Activated CD8-positive, alpha-beta memory T cell treated with anti-CD3 and anti-CD28 coated beads, Interleukin-2, amount 10 ng/mL, durations not matched to agents 7 days and 5 days (primary cell): ENCODE measurements at regions not wholly inside any gene's neighbourhood (a gene's known extent, or its start where the extent isn't known, plus 50 kb on each side); places are given as distances from the start of the nearest gene placed in this dataset.

Experiments
- ATAC-seq: fragments of 150-1000 bp; cut with Tn5 transposase; one replicate; pipeline ENCODE4 v1.10.0; 2021; ENCODE audit warnings: moderate library complexity
- CTCF ChIA-PET: fragments of 350-600 bp; sonication (Branson Sonifier 250); formaldehyde crosslinking; loops from one replicate; lab custom pipeline; 2021; ENCODE audit warnings: antibody characterized with exemption; lab: Charles Lee
- DNase-seq: peaks from one replicate; pipeline ENCODE4 v3.0.0-alpha.2; 2020
- H3K27ac Mint-ChIP-seq: one replicate; pipeline ENCODE4 v1.8.0; 2021; ENCODE audit warnings: mild to moderate bottlenecking, mixed read lengths
- H3K27me3 Mint-ChIP-seq: one replicate; pipeline ENCODE4 v1.8.0; 2021; ENCODE audit warnings: mixed read lengths
- H3K36me3 Mint-ChIP-seq: one replicate; pipeline ENCODE4 v1.8.0; 2021; ENCODE audit warnings: mild to moderate bottlenecking, mixed read lengths
- H3K4me1 Mint-ChIP-seq: one replicate; pipeline ENCODE4 v1.8.0; 2021; ENCODE audit warnings: mixed read lengths
- H3K4me3 Mint-ChIP-seq: one replicate; pipeline ENCODE4 v1.8.0; 2021; ENCODE audit warnings: mild to moderate bottlenecking, moderate library complexity, mixed read lengths
- H3K9me3 Mint-ChIP-seq: one replicate; pipeline ENCODE4 v1.8.0; 2022; ENCODE audit warnings: low read depth, mixed read lengths

DNA sequence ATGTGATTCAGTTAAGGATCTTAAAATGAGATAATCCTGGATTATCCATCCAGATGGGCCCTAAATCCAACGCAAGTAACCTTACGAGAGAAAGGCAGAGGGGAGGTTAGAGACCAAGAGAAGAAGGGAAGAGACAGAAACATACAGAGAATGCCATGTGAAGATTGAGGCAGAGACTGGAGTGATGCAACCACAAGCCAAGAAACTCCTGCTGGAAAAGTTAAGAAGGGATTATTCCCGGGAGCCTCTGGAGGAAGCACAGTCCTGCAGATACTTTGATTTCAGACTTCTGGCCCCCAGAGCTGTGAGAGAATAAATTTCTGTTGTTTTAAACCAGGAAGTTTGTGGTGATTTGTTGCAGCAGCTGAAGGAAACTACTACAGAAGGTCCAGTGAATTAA lies 992.7 kb downstream of the BCL11A start:
- Mint-ChIP-seq H3K36me3 (no peaks in the 10 kb centered on the region), H3K4me1 (no peaks in the 10 kb centered on the region), H3K4me3 (no peak overlapping the region), H3K27me3 (no peaks in the 10 kb centered on the region), H3K27ac (no peak overlapping the region), H3K9me3 (no peaks in the 10 kb centered on the region)
- DNase-seq: no peak
- CTCF ChIA-PET: no interaction called here
- ATAC-seq: no peak

DNA sequence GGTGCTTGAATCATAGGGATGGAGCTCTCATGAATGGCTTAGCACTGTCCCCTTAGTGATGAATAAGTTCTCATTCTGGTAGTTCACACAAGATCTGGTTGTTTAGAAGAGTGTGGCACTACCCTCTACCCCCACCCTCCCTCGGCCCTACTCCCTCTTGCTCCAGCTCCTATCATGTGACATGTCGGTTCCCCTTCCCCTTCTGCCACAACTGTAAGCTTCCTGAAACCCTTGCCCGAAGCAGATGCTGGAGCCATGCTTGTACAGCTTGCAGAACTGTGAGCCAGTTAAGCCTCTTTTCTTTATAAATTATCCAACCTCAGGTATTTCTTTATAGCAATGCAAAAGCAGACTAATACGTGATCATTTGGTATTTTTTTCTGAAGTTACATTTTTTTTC lies 1012.6 kb downstream of the BCL11A start:
- CTCF ChIA-PET: no interaction called here
- H3K27me3 Mint-ChIP-seq: no peaks in the 10 kb centered on the region
- no peak overlapping the region for H3K4me3 Mint-ChIP-seq
- peaks cover 4% of the 10 kb centered on the region for H3K9me3 Mint-ChIP-seq
- ATAC-seq (no peak), DNase-seq (no peak)
- H3K36me3 Mint-ChIP-seq: no peaks in the 10 kb centered on the region
- H3K4me1 Mint-ChIP-seq: no peaks in the 10 kb centered on the region
- no peak overlapping the region for H3K27ac Mint-ChIP-seq

- DNase-seq (no peak), ATAC-seq (no peak)
- no peak overlapping the region for H3K27ac Mint-ChIP-seq
- H3K36me3 Mint-ChIP-seq: no peaks in the 10 kb centered on the region
- no peaks in the 10 kb centered on the region for H3K9me3 Mint-ChIP-seq
- CTCF ChIA-PET: no interaction called here
- H3K4me3 Mint-ChIP-seq: no peak overlapping the region
- no peaks in the 10 kb centered on the region for H3K4me1 Mint-ChIP-seq
- no peaks in the 10 kb centered on the region for H3K27me3 Mint-ChIP-seq
Measured at GRCh38 chr2:59538398-59538911, 1015.0 kb downstream of the BCL11A start.

- H3K27ac Mint-ChIP-seq: no peak overlapping the region
- H3K27me3 Mint-ChIP-seq: no peaks in the 10 kb centered on the region
- no peak for ATAC-seq
Measured at GRCh38 chr2:59532808-59533207, 1020.6 kb downstream of the BCL11A start.

DNA sequence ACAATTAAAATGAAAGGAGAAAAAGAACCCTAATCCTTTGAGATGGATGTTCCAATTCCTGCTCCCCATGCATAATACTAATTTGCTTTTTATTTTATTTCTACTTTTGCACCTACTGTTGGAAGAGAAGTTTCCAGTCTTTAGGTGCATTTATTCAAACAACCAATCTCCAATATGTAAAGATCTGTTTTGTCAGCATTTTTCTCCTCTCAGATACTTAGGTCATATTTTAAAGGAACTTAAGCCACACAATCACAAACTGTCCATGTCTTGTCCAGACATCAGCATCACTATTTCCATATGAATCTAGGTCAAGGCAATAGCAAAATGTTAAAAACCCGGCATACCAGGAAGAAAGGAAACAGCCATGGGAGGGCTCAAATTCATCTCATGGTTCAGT lies 1023.2 kb downstream of the BCL11A start:
- ATAC-seq (no peak), DNase-seq (no peak)
- Mint-ChIP-seq H3K9me3 (peaks cover 12% of the 10 kb centered on the region), H3K4me3 (no peak overlapping the region), H3K36me3 (no peaks in the 10 kb centered on the region), H3K27ac (no peak overlapping the region), H3K4me1 (no peaks in the 10 kb centered on the region), H3K27me3 (no peaks in the 10 kb centered on the region)
- CTCF ChIA-PET: no interaction called here

More at GRCh38 chr2:59532808-59533207, 1020.6 kb downstream of the BCL11A start:
- no peak for DNase-seq
- Mint-ChIP-seq H3K4me3 (no peak overlapping the region), H3K9me3 (peaks cover 3% of the 10 kb centered on the region), H3K36me3 (no peaks in the 10 kb centered on the region), H3K4me1 (no peaks in the 10 kb centered on the region)
- CTCF ChIA-PET: no interaction called here

DNA sequence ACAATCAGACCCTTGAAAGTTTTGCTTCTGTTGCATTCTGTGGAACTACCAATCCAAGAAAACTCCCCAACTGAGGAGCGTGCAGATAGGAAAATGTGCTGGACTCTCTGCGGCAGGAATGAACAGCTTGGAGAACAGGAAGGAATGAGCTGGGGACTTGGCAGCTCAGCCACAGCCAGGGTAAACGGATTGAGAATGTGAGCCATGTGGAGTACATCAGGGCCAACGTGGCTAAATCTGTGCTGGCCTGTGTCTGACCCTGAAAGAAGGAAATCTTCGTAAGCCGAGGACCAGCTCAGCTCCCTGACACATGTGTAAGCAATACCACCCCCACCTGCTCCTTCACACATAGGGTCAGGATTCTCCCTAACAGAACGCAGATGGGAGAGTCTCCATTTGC lies 1023.7 kb downstream of the BCL11A start:
- no peak for ATAC-seq
- Mint-ChIP-seq H3K4me1 (no peaks in the 10 kb centered on the region), H3K4me3 (no peak overlapping the region), H3K27ac (no peak overlapping the region), H3K27me3 (no peaks in the 10 kb centered on the region), H3K36me3 (no peaks in the 10 kb centered on the region), H3K9me3 (peaks cover 12% of the 10 kb centered on the region)
- CTCF ChIA-PET: no interaction called here
- DNase-seq: no peak

- ATAC-seq: no peak
- H3K36me3 Mint-ChIP-seq: no peaks in the 10 kb centered on the region
- H3K27me3 Mint-ChIP-seq: no peaks in the 10 kb centered on the region
- CTCF ChIA-PET: no interaction called here
- H3K9me3 Mint-ChIP-seq: peaks cover 12% of the 10 kb centered on the region
- no peak overlapping the region for H3K4me3 Mint-ChIP-seq
- DNase-seq: no peak
- no peaks in the 10 kb centered on the region for H3K4me1 Mint-ChIP-seq
- H3K27ac Mint-ChIP-seq: no peak overlapping the region
Measured at GRCh38 chr2:59528525-59528924, 1024.9 kb downstream of the BCL11A start.

DNA sequence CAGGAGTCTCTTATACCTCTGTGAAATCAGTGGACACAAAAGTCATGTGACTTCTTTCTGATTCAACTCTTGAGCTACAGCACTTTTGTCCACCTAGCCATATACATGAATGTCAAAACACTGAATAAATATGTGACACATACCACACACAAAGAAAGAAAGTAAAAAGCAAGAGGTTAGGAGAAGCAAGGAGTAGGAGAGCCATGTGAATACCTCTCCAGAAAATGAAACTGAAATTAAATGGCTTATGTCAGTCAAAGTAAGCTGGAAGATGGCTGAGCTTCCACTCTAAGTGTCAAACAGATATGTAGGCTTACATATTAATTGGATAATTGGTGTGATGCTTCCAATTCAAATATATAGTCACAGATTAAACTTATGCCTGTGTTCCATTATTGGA lies 1050.5 kb downstream of the BCL11A start:
- Mint-ChIP-seq H3K36me3 (no peaks in the 10 kb centered on the region), H3K27me3 (no peaks in the 10 kb centered on the region), H3K4me1 (no peaks in the 10 kb centered on the region), H3K9me3 (no peaks in the 10 kb centered on the region), H3K27ac (no peak overlapping the region), H3K4me3 (no peak overlapping the region)
- ATAC-seq: no peak
- DNase-seq: no peak
- CTCF ChIA-PET: no interaction called here

DNA sequence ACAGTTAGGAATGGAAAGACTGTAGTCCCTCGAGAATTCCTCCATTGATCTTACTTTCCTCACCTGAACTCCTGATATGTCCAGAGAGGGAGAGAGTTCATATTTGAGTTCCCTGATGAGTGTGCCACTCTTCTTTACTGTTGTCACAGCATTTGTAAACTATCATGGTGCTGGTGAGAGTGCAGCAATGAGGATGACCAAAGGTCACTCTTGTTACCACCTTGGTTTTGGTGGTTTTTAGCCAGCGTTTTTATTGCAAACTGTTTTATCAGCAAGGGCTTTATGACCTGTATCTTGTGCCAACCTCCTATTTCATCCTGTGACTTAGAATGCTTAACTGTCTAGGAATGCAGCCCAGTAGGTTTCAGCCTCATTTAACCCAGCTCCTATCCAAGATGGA lies 1062.5 kb downstream of the BCL11A start:
- no peak for ATAC-seq
- Mint-ChIP-seq H3K27me3 (no peaks in the 10 kb centered on the region), H3K36me3 (no peaks in the 10 kb centered on the region), H3K9me3 (peaks cover 5% of the 10 kb centered on the region), H3K4me1 (no peaks in the 10 kb centered on the region), H3K27ac (no peak overlapping the region), H3K4me3 (no peak overlapping the region)
- CTCF ChIA-PET: no interaction called here
- DNase-seq: no peak

DNA sequence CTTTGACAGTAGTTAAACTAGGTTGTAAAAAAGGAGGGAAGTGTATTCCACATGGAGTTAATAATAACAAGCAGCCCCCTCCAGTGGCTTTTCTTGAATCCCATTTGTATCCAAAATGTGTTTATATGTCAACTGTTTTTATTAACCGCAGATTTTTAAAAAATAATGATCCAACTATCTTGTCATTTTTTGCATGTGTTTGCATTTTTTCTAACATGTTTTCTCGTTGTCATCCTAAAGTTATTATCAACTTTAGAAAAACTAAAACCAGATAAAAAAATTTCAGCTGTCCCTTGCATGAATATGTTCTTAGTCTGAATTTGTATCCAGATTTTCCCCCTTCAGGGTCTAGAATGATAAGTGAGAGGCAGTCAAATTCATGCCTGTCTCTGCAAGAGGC lies 1063.3 kb downstream of the BCL11A start:
- no peaks in the 10 kb centered on the region for H3K36me3 Mint-ChIP-seq
- CTCF ChIA-PET: no interaction called here
- ATAC-seq: no peak
- H3K27me3 Mint-ChIP-seq: no peaks in the 10 kb centered on the region
- H3K4me3 Mint-ChIP-seq: no peak overlapping the region
- H3K27ac Mint-ChIP-seq: no peak overlapping the region
- no peaks in the 10 kb centered on the region for H3K9me3 Mint-ChIP-seq
- H3K4me1 Mint-ChIP-seq: no peaks in the 10 kb centered on the region
- no peak for DNase-seq

GRCh38 chr2:59484673-59485072 lies 1068.8 kb downstream of the BCL11A start:
- DNase-seq (no peak), ATAC-seq (no peak)
- H3K9me3 Mint-ChIP-seq: no peaks in the 10 kb centered on the region
- CTCF ChIA-PET: no interaction called here
- H3K27me3 Mint-ChIP-seq: no peaks in the 10 kb centered on the region
- H3K27ac Mint-ChIP-seq: no peak overlapping the region
- H3K36me3 Mint-ChIP-seq: no peaks in the 10 kb centered on the region
- no peak overlapping the region for H3K4me3 Mint-ChIP-seq
- no peaks in the 10 kb centered on the region for H3K4me1 Mint-ChIP-seq

DNA sequence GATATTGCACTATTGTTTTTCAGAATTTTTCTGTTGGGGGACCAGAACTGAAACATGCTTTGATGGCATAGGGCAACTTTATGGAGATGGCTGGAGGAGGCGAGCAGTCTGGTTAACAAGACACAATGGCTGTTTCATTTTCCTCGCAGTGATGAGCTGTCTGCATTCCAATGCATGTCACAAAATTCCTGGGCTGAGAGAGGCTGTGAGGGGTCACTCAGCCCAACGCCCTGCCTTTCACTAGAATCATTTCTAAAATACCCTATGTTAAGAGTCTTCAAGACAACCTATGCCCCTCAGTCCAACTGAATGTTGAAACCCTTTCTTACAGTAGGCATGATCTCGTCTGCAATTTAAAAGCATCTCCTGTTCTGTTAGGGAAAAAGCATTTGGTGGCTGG lies 1090.0 kb downstream of the BCL11A start:
- Mint-ChIP-seq H3K27ac (no peak overlapping the region), H3K36me3 (no peaks in the 10 kb centered on the region), H3K9me3 (no peaks in the 10 kb centered on the region), H3K4me1 (no peaks in the 10 kb centered on the region), H3K4me3 (no peak overlapping the region), H3K27me3 (no peaks in the 10 kb centered on the region)
- ATAC-seq (no peak), DNase-seq (no peak)
- CTCF ChIA-PET: no interaction called here

GRCh38 chr2:59462422-59463197 lies 1090.8 kb downstream of the BCL11A start:
- Mint-ChIP-seq H3K27me3 (no peaks in the 10 kb centered on the region), H3K4me1 (no peaks in the 10 kb centered on the region), H3K36me3 (no peaks in the 10 kb centered on the region), H3K27ac (no peak overlapping the region), H3K4me3 (no peak overlapping the region), H3K9me3 (no peaks in the 10 kb centered on the region)
- no peak for ATAC-seq
- CTCF ChIA-PET: no interaction called here
- DNase-seq: no peak

- H3K4me1 Mint-ChIP-seq: no peaks in the 10 kb centered on the region
- peaks cover 4% of the 10 kb centered on the region for H3K9me3 Mint-ChIP-seq
- CTCF ChIA-PET: no interaction called here
- DNase-seq (no peak), ATAC-seq (no peak)
- no peak overlapping the region for H3K4me3 Mint-ChIP-seq
- H3K36me3 Mint-ChIP-seq: no peaks in the 10 kb centered on the region
- no peak overlapping the region for H3K27ac Mint-ChIP-seq
- no peaks in the 10 kb centered on the region for H3K27me3 Mint-ChIP-seq
Measured at GRCh38 chr2:59461127-59461526, 1092.3 kb downstream of the BCL11A start.
